Inflammatory macrophage treated with lipopolysaccharide for 4 hours (primary cell): ENCODE measurements at regions not wholly inside any gene's neighbourhood (a gene's known extent, or its start where the extent isn't known, plus 50 kb on each side); places are given as distances from the start of the nearest gene placed in this dataset.

Experiments used
- DNase-seq: peaks from one replicate; pipeline ENCODE4 v3.0.0-alpha.2; 2020

GRCh38 chr1:81128079-81128478 is 672.7 kb upstream of the ADGRL2 start:
- no peak for DNase-seq

- no peak for DNase-seq
Measured at GRCh38 chr1:81126989-81127581, 673.6 kb upstream of the ADGRL2 start.

DNA sequence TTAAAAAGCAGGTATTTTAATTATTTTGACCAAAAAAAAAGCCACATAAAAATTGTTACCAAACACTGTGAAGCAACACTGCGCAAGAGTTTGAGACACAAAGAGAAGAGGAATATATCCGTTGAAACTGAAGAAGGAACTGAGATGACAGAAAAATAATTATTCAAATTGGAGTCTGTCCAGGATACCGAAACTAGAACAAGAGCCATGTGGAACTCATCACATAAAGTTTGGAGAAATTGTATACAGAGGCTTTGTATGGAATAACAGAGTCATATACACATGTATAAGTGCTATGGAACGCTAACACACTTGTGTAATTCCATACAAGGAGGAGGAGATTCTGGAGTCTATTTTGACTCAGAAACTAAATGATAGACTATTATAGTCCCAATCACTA is 675.1 kb upstream of the ADGRL2 start:
- DNase-seq: peak; percentile 72

DNA sequence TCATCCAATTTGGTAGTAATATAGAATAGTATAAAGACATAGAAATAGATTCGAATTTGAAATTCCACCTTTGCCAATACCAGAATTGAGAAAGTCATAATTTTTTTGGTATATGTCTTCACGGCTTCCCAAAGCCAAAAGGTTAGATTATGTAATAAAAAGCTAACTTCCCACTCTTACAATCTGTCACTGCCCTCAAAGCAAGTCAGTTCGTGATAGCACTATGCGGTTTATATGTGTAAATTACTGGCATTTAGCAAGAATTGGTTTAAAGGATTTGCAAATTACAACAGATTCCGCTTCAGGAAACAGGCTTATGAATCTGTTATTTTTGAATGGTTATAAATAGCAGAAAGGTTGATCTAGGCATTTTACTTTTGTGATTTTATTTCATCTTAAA is 679.4 kb upstream of the ADGRL2 start:
- peak; percentile 76 for DNase-seq

GRCh38 chr1:81119319-81119718 is 681.4 kb upstream of the ADGRL2 start:
- DNase-seq: no peak

- no peak for DNase-seq
Measured at GRCh38 chr1:81118550-81118949, 682.2 kb upstream of the ADGRL2 start.

DNA sequence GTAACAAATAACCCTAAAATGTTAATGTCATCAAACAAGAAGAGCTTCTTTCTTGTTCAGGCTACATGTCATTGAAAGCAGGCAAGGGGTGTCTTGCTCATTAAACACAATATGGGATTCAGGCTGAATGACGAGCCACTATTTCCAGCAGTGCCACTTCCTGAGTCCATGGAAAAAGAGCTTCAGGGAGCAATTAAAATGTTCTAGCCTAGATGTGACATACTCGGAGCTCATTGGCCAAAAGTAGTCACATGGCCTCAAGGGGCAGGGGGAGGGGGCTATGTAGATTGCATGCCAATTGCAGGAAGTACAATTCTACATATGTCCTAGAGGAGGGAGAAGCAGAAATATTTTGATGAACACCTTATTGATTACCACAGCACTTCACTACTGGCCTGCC is 685.3 kb upstream of the ADGRL2 start:
- DNase-seq: no peak

GRCh38 chr1:81114191-81114590 is 686.5 kb upstream of the ADGRL2 start:
- DNase-seq: no peak

GRCh38 chr1:81113688-81114087 is 687.0 kb upstream of the ADGRL2 start:
- no peak for DNase-seq

GRCh38 chr1:81111818-81112217 is 688.9 kb upstream of the ADGRL2 start:
- DNase-seq: no peak

DNA sequence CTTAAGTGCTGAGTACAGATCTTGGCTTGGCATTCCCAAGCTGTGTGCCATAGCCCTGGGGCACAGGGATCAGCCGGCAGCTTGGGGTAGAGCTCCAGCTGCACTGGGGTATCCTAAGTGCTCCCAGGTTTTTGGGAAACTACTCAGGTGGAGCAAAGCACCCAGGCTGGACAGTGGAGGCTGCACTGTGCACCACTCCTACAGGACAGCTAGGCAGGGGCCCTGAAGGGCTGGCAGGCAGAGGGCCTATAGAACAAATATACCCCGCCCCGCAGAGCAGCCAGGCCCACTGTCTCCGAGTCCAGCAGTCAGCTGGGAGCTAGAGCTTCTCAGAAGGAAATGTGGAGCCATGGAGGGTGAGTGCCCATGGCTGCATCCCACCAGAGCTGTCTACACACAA is 691.7 kb upstream of the ADGRL2 start:
- DNase-seq: no peak

GRCh38 chr1:81097860-81098259 is 702.9 kb upstream of the ADGRL2 start:
- DNase-seq: no peak

DNA sequence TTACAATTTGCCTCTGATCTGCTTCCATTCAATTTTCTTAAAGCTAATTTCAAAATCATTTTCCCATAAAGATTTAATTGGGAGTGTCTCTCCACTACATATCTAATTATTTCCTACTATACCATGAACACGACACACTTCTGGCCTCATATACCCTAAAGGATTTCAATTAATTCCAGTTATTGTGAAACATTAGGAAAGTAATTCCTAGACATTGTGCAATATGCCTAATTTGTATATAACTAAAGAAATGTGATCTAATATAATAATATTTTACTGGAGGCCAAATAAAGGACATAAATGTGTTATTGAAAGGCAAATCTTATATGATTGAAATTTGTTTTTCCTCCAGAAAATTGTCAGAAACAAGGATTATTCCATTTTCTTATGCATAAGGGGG is 727.2 kb upstream of the ADGRL2 start:
- DNase-seq: no peak

GRCh38 chr1:81071969-81072753 is 728.6 kb upstream of the ADGRL2 start:
- no peak for DNase-seq

DNA sequence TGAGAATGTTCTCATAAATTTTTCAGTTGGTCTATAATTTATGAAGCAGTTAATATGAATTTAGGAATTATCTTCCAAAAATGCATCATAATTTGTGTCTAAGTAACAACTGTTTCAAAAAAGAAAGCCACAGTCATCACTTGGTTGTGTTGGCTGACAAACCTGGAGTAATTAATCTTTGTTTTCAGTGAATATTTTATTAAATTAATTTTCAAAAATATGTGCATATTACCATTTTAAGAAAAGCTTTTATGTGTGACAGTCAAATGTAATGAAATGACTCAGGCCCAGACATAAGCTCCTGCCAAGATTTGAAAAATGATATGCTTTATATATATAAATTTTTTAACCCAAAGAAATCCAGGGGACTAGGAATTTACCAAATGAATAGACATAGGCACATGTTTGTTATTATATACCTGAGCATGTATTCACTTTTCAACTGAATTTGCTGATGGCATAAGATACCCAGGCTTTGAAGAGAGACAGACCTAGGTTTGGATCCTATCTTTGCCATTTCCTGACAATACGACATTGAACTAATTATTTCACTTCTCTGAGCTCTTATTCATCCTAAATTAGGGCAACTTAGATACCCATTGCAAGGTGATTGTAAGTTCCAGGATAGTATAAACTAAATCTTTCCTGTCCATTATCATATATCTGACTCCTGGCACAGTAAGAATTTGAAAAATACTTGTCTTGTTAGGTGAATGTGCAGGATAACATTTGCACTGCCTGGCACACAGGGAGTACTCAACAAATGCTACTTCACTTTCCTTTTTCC is 729.5 kb upstream of the ADGRL2 start:
- no peak for DNase-seq

DNA sequence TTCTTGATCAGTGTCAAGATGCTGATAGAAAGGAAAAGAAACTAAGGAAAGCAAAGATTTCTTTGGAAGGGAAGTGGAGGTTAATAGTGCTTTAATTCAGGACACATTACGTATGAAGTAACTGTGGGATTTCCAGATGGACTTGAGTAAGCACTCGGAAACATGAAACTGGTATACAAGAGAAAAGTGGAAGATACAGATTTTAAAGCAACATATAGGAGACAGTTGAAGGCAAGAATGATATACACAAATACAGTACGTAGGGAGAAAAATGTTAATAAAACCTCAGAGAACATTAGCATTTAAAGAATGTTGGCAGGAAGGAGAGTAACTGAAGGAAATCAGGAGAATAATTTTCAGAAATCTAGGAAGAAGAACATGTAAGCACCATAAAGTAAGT is 730.9 kb upstream of the ADGRL2 start:
- no peak for DNase-seq

GRCh38 chr1:81068726-81069125 is 732.0 kb upstream of the ADGRL2 start:
- no peak for DNase-seq

GRCh38 chr1:81053826-81054225 is 746.9 kb upstream of the ADGRL2 start:
- no peak for DNase-seq

DNA sequence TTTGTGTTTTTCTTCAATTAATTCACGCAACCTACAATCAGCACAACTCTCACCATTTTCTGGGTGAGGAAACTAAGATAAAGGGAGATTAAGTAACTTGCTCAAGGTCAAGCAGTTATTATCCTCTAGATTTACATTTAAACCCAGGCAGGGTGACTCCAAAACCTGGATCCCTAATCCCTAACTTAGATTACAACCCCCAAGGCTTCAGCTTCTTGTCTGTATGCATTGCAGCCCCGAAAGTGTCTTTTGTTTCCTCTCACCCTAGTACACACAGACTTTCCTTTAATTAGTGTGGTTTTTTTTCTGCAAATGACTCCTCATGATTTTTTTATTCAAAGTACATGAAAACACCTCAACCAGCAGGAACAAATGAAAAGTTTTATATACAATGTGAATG is 748.6 kb upstream of the ADGRL2 start:
- DNase-seq: no peak

GRCh38 chr1:81050390-81050789 is 750.3 kb upstream of the ADGRL2 start:
- DNase-seq: no peak

DNA sequence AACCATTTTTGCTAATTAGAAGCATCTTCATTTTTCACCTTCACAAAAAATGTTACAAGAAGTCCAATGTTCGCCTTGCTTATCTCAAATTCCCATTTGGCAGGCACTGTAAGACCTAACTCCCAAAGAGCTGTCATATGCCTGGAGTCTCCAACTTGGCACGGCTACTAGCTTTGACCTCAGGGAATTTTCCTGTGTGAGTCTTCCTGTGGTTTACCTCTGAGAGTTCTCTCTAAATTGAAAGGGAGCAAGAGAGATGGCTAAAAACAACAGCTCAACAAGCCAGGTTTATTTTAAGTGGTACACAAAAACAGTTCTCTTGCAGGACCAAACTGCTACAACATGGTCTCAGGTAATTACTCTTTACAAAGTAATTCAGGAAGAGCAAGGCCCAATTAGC is 756.0 kb upstream of the ADGRL2 start:
- DNase-seq: no peak

- no peak for DNase-seq
Measured at GRCh38 chr1:81042225-81042624, 758.5 kb upstream of the ADGRL2 start.

GRCh38 chr1:81034291-81034690 is 766.4 kb upstream of the ADGRL2 start:
- no peak for DNase-seq

- no peak for DNase-seq
Measured at GRCh38 chr1:81032973-81033425, 767.7 kb upstream of the ADGRL2 start.
